H1 (cell line): ENCODE measurements at regions not wholly inside any gene's neighbourhood (a gene's known extent, or its start where the extent isn't known, plus 50 kb on each side); places are given as distances from the start of the nearest gene placed in this dataset.
"Not testable (repeated sequence)": the region's sequence is repeated elsewhere in the genome, so short reads cannot be mapped to it uniquely, and the experiment has no call there.

ENCODE experiments used
- CTCF ChIA-PET: fragments of 300-600 bp; sonication (Branson Sonifier 250); formaldehyde crosslinking; loops from one replicate; lab custom pipeline; 2021; ENCODE audit not compliant: partially characterized antibody; lab: Charles Lee
- POLR2A ChIA-PET: fragments of 300-600 bp; sonication (Branson Sonifier 250); formaldehyde crosslinking; loops from one replicate; lab custom pipeline; 2021; ENCODE audit warnings: inconsistent platforms; ENCODE audit not compliant: partially characterized antibody; lab: Charles Lee
- DNase-seq, 2 experiments: peaks; one replicate each; pipeline versions ENCODE4 v3.0.0 to v3.0.0-alpha.2; 2010 to 2022; ENCODE audit warnings: low spot score in 2 of 2, low read depth in 1 of 2, mixed read lengths in 1 of 2
- FAIRE-seq: peaks from 2 replicates; lab custom pipeline; 2011; peaks lifted over from hg19 to GRCh38; lab: Jason Lieb, UNC
- H2AFZ ChIP-seq: 2 replicates; pipeline ENCODE4 v1.8.1; 2012; ENCODE audit warnings: low read length, inconsistent platforms
- H2AK5ac ChIP-seq: 2 replicates; pipeline ENCODE4 v1.6.1; 2013; ENCODE audit warnings: low read depth, low read length
- H2BK120ac ChIP-seq: replicated peaks from 2 replicates; pipeline ENCODE3; 2013; ENCODE audit warnings: low read depth, low read length, inconsistent platforms
- H2BK12ac ChIP-seq: 2 replicates; pipeline ENCODE4 v1.6.1; 2013; ENCODE audit warnings: low read depth, low read length
- H2BK15ac ChIP-seq: 2 replicates; pipeline ENCODE4 v1.6.1; 2013; ENCODE audit warnings: low read length
- H2BK20ac ChIP-seq: 2 replicates; pipeline ENCODE4 v1.6.1; 2013; ENCODE audit warnings: low read length
- H2BK5ac ChIP-seq: 2 replicates; pipeline ENCODE4 v1.6.1; 2013; ENCODE audit warnings: low read depth, low read length
- H3K14ac ChIP-seq: 2 replicates; pipeline ENCODE4 v1.6.1; 2013; ENCODE audit warnings: inconsistent platforms; ENCODE audit not compliant: insufficient read length
- H3K18ac ChIP-seq: 2 replicates; pipeline ENCODE4 v1.6.1; 2013; ENCODE audit warnings: low read length; ENCODE audit errors: extremely low read depth
- H3K23ac ChIP-seq: 2 replicates; pipeline ENCODE4 v1.6.1; 2013; ENCODE audit warnings: inconsistent platforms; ENCODE audit not compliant: insufficient read length
- H3K23me2 ChIP-seq: 2 replicates; pipeline ENCODE4 v1.6.1; 2013; ENCODE audit warnings: low read depth, low read length
- H3K27ac ChIP-seq: 2 replicates; pipeline ENCODE4 v1.6.1; 2011; ENCODE audit warnings: low read depth, low read length, inconsistent platforms
- H3K27me3 ChIP-seq, 4 experiments: replicated peaks in 1 of 4; 1 replicate in 1 of 4; 2 replicates in 3 of 4; pipeline versions ENCODE4 v1.6.1 to v1.8.1; 2011 to 2013; ENCODE audit warnings: low read length in 3 of 4, mild to moderate bottlenecking in 3 of 4, inconsistent platforms in 2 of 4, mixed read lengths in 2 of 4, moderate library complexity in 1 of 4; ENCODE audit not compliant: control insufficient read depth in 3 of 4, insufficient read depth in 3 of 4; ENCODE audit errors: extremely low read depth in 1 of 4
- H3K36me3 ChIP-seq, 4 experiments: 2 replicates each; pipeline versions ENCODE4 v1.6.1 to v1.8.1; 2011 to 2013; ENCODE audit warnings: mild to moderate bottlenecking in 4 of 4, low read length in 3 of 4, moderate library complexity in 2 of 4, control low read depth in 1 of 4, inconsistent platforms in 1 of 4; ENCODE audit not compliant: insufficient read depth in 4 of 4, control insufficient read depth in 2 of 4
- H3K4ac ChIP-seq: replicated peaks from 2 replicates; pipeline ENCODE3; 2013; ENCODE audit warnings: low read length, low read depth, mixed read lengths, inconsistent platforms; ENCODE audit not compliant: insufficient read length
- H3K4me1 ChIP-seq, 4 experiments: replicated peaks in 1 of 4; 1 replicate in 1 of 4; 2 replicates in 3 of 4; pipeline versions ENCODE4 v1.6.1 to v1.8.1; 2011 to 2013; ENCODE audit warnings: low read length in 3 of 4, inconsistent platforms in 2 of 4, mixed read lengths in 1 of 4; ENCODE audit not compliant: insufficient read depth in 4 of 4, control insufficient read depth in 3 of 4
- H3K4me2 ChIP-seq, 2 experiments: 2 replicates each; pipeline versions ENCODE4 v1.6.1 to v1.8.1; 2011 to 2013; ENCODE audit warnings: low read depth in 2 of 2, low read length in 2 of 2, control low read depth in 1 of 2, inconsistent platforms in 1 of 2, mild to moderate bottlenecking in 1 of 2; ENCODE audit not compliant: insufficient read depth in 1 of 2
- H3K4me3 ChIP-seq, 4 experiments: fragments of 200-600, 300-600 bp in 1 of 4; sonication (generic), shearing (Covaris generic), sonication (Bioruptor Twin) in 1 of 4; 2 replicates each; pipeline versions ENCODE4 v1.5.1 to v1.8.1; 2011 to 2016; ENCODE audit warnings: low read length in 4 of 4, low read depth in 3 of 4, control low read depth in 2 of 4, inconsistent platforms in 2 of 4, mild to moderate bottlenecking in 2 of 4, mixed read lengths in 1 of 4, moderate library complexity in 1 of 4; ENCODE audit not compliant: insufficient read depth in 2 of 4; ENCODE audit errors: extremely low read depth in 1 of 4
- H3K56ac ChIP-seq: replicated peaks from 2 replicates; pipeline ENCODE3; 2013; ENCODE audit warnings: low read depth, mild to moderate bottlenecking, mixed read lengths, low read length, inconsistent platforms; ENCODE audit not compliant: insufficient read length
- H3K79me1 ChIP-seq: 2 replicates; pipeline ENCODE4 v1.6.1; 2013; ENCODE audit warnings: low read depth, low read length, control low read depth
- H3K79me2 ChIP-seq, 2 experiments: 2 replicates each; pipeline versions ENCODE4 v1.6.1 to v1.8.1; 2012 to 2013; ENCODE audit warnings: low read length in 2 of 2, mild to moderate bottlenecking in 2 of 2, inconsistent platforms in 1 of 2; ENCODE audit not compliant: insufficient read depth in 2 of 2, control insufficient read depth in 1 of 2
- H3K9ac ChIP-seq, 4 experiments: replicated peaks in 1 of 4; 1 replicate in 1 of 4; 2 replicates in 3 of 4; pipeline versions ENCODE4 v1.6.1 to v1.8.1; 2011 to 2013; ENCODE audit warnings: low read depth in 3 of 4, low read length in 3 of 4, control low read depth in 2 of 4, mild to moderate bottlenecking in 2 of 4, moderate library complexity in 2 of 4, inconsistent platforms in 1 of 4; ENCODE audit errors: extremely low read depth in 1 of 4
- H3K9me3 ChIP-seq, 2 experiments: 2 replicates each; pipeline versions ENCODE4 v1.6.1 to v1.8.1; 2012 to 2013; ENCODE audit warnings: mild to moderate bottlenecking in 2 of 2, moderate library complexity in 2 of 2, control low read depth in 1 of 2, inconsistent platforms in 1 of 2, low read depth in 1 of 2, low read length in 1 of 2, mixed read lengths in 1 of 2; ENCODE audit not compliant: insufficient read depth in 2 of 2
- H4K20me1 ChIP-seq, 2 experiments: replicated peaks in 1 of 2; 2 replicates each; pipeline versions ENCODE3 to v1.8.1; 2011 to 2013; ENCODE audit warnings: inconsistent platforms in 2 of 2, low read length in 2 of 2, mild to moderate bottlenecking in 1 of 2; ENCODE audit not compliant: insufficient read depth in 2 of 2, control insufficient read depth in 1 of 2
- H4K5ac ChIP-seq: 2 replicates; pipeline ENCODE4 v1.6.1; 2013; ENCODE audit warnings: low read length, low read depth, mixed read lengths, inconsistent platforms; ENCODE audit not compliant: insufficient read length
- H4K8ac ChIP-seq: 2 replicates; pipeline ENCODE4 v1.8.0; 2013; ENCODE audit warnings: mild to moderate bottlenecking, moderate library complexity, low read length, inconsistent platforms; ENCODE audit not compliant: insufficient read depth; ENCODE audit errors: extremely low read depth
- H4K91ac ChIP-seq: replicated peaks from 2 replicates; pipeline ENCODE3; 2013; ENCODE audit warnings: low read length, mixed read lengths, inconsistent platforms; ENCODE audit not compliant: insufficient read length
- TBP ChIP-seq: IDR thresholded peaks from 2 replicates; pipeline ENCODE4 v1.6.1; 2011; ENCODE audit warnings: low read depth, low read length, improper control_type of control experiment
- WGBS, 2 experiments: shearing (Covaris generic) in 1 of 2; methylation state at CpG; one replicate each; pipeline versions ENCODE4 v1.1.6 to v1.1.7; 2013 to 2015; ENCODE audit warnings: low lambda C conversion rate in 2 of 2, mixed read lengths in 2 of 2, inconsistent platforms in 1 of 2, low coverage in 1 of 2, missing lambda C conversion rate in 1 of 2; ENCODE audit not compliant: insufficient replicate concordance in 2 of 2, insufficient coverage in 1 of 2, insufficient read length in 1 of 2; ENCODE audit errors: extremely low coverage in 1 of 2, missing lambda C conversion rate in 1 of 2; 5-methylcytosine and 5-hydroxymethylcytosine counted together

DNA sequence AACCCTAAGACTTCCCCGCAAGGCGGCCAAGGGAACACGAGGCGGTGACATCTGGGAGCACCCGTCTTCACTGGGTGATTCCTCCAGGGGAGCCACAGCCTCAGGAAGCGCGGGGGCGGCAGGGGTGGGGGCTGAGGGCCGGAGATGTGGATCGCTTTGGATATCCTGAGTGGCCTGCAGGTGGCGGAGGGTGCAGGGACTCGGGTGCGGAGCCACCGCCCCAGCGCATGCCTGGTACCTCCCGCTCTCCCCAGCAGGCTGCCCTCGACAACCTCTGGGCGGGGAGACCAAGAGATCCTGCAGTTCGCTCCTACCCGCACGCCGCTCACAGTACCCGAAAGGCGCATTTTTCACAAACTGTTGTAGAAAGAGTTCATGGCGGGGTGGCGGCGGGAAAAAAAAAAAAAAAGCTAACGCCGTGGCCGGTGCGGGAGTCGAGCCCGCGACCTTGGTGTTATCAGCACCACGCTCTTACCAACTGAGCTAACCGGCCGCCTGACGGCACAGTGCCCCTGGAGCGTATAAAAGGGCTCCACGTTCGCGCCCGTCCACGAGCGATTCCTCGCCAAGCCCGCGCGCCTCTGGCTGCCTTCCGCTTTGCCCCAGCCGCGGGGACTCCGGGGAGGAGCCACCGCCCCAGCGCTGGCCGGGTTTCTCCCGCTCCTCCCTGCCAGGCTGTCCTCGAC lies 124.7 kb upstream of the PRKX start:
- H4K20me1 ChIP-seq, H3K4ac ChIP-seq, H3K56ac ChIP-seq, H3K4me3 ChIP-seq, H2BK20ac ChIP-seq, H2AFZ ChIP-seq, H2BK12ac ChIP-seq, CTCF ChIA-PET, H3K9ac ChIP-seq, H4K8ac ChIP-seq, H2AK5ac ChIP-seq, H3K79me1 ChIP-seq, H3K23me2 ChIP-seq, H3K4me1 ChIP-seq, H2BK15ac ChIP-seq, H3K36me3 ChIP-seq, H3K27ac ChIP-seq, H2BK120ac ChIP-seq, H4K91ac ChIP-seq, H3K23ac ChIP-seq, H2BK5ac ChIP-seq, H3K4me2 ChIP-seq, H3K18ac ChIP-seq, H4K5ac ChIP-seq, H3K14ac ChIP-seq, H3K79me2 ChIP-seq, FAIRE-seq, H3K9me3 ChIP-seq, H3K27me3 ChIP-seq, POLR2A ChIA-PET: not testable (repeated sequence)
- DNase-seq: peak in 1 of 2 experiments; percentile 58
- peak; percentile 71 for TF ChIP-seq TBP
- no CpG with 5 or more reads among the region's 58 CpGs for WGBS, 2 experiments

DNA sequence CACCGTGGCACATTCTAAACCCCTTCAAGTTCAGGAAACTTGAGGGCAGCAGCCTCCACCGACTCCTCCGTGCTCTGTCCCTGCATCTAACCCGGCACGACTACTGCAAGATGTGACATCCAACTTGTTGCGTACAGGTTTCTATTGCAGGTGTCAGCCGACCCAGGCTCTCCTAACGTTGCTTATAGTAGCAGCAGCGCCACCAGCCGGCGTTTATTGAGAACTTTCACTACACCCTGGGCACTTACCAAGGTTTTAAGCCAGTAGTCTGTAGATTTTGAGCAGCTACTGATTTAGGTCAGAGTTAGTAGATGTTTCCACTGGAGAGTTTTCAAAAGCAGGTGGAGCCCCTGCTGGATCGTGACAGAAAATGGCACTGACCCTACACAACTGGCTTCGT lies 123.8 kb upstream of the PRKX start:
- H3K9me3 ChIP-seq, H3K4me2 ChIP-seq, H2AFZ ChIP-seq, H2BK20ac ChIP-seq, H3K4me3 ChIP-seq, H2BK120ac ChIP-seq, H3K79me2 ChIP-seq, H3K27me3 ChIP-seq, DNase-seq, H3K36me3 ChIP-seq, H2BK5ac ChIP-seq, H3K56ac ChIP-seq, H3K9ac ChIP-seq, H2BK15ac ChIP-seq, H3K23ac ChIP-seq, CTCF ChIA-PET, H4K20me1 ChIP-seq, H3K4me1 ChIP-seq, POLR2A ChIA-PET, H3K4ac ChIP-seq, H4K5ac ChIP-seq, H3K79me1 ChIP-seq, FAIRE-seq, H3K18ac ChIP-seq, H2AK5ac ChIP-seq, H3K14ac ChIP-seq, H3K27ac ChIP-seq, H2BK12ac ChIP-seq, H4K8ac ChIP-seq, H4K91ac ChIP-seq, H3K23me2 ChIP-seq: not testable (repeated sequence)
- WGBS, 2 experiments: no CpG with 5 or more reads among the region's 13 CpGs
